Liver (tissue), 8 donors: ENCODE measurements at regions not wholly inside any gene's neighbourhood (a gene's known extent, or its start where the extent isn't known, plus 50 kb on each side); places are given as distances from the start of the nearest gene placed in this dataset.

Experiments
- DNase-seq: peaks from one replicate; pipeline ENCODE4 v3.0.0-alpha.2; 2017; ENCODE audit warnings: low spot score
- H3K27ac ChIP-seq, 2 donors: one replicate each; pipeline ENCODE4 v1.7.0; 2013; ENCODE audit warnings: inconsistent platforms in 2 of 2, low read length in 2 of 2, control low read depth in 1 of 2, low read depth in 1 of 2, mild to moderate bottlenecking in 1 of 2
- H3K27me3 ChIP-seq, 4 donors: one replicate each; pipeline versions ENCODE4 v1.6.1 to v1.7.0; 2013; ENCODE audit warnings: low read length in 3 of 4, inconsistent platforms in 1 of 4, mild to moderate bottlenecking in 1 of 4, moderate library complexity in 1 of 4; ENCODE audit not compliant: control insufficient read depth in 4 of 4, insufficient read depth in 4 of 4
- H3K36me3 ChIP-seq, 4 donors: one replicate each; pipeline versions ENCODE4 v1.6.1 to v1.7.0; 2013; ENCODE audit warnings: low read length in 3 of 4, mild to moderate bottlenecking in 3 of 4, low read depth in 1 of 4, moderate library complexity in 1 of 4; ENCODE audit not compliant: control insufficient read depth in 4 of 4, insufficient read depth in 3 of 4
- H3K4me1 ChIP-seq, 4 donors: one replicate each; pipeline versions ENCODE4 v1.6.1 to v1.7.0; 2013; ENCODE audit warnings: low read length in 3 of 4, mild to moderate bottlenecking in 3 of 4, moderate library complexity in 1 of 4; ENCODE audit not compliant: control insufficient read depth in 4 of 4, insufficient read depth in 4 of 4
- H3K4me3 ChIP-seq, 3 donors: one replicate each; pipeline versions ENCODE4 v1.6.1 to v1.7.0; 2013; ENCODE audit warnings: low read length in 3 of 3, control low read depth in 1 of 3, low read depth in 1 of 3, mild to moderate bottlenecking in 1 of 3
- H3K9ac ChIP-seq, 2 donors: one replicate each; pipeline ENCODE4 v1.7.0; 2013; ENCODE audit warnings: low read length in 2 of 2, mild to moderate bottlenecking in 2 of 2, moderate library complexity in 2 of 2, control low read depth in 1 of 2, low read depth in 1 of 2
- H3K9me3 ChIP-seq, 4 donors: one replicate each; pipeline versions ENCODE4 v1.6.1 to v1.7.0; 2013; ENCODE audit warnings: low read length in 3 of 4; ENCODE audit not compliant: control insufficient read depth in 4 of 4
- ATF3 ChIP-seq: IDR thresholded peaks from 2 replicates; pipeline ENCODE4 v1.6.1; 2016; ENCODE audit warnings: antibody characterized with exemption
- CTCF ChIP-seq: fragments of 150-350 bp; IDR thresholded peaks from 2 replicates; pipeline ENCODE4 v1.5.1; 2017; ENCODE audit warnings: improper control_type of control experiment, low read depth, low read length; ENCODE audit not compliant: missing input control
- EGR1 ChIP-seq, 2 donors: IDR thresholded peaks; 2 replicates each; pipeline ENCODE4 v1.6.1; 2016 to 2018; ENCODE audit warnings: antibody characterized with exemption in 2 of 2, low read depth in 2 of 2
- FOXA1 ChIP-seq: IDR thresholded peaks from 2 replicates; pipeline ENCODE4 v1.6.1; 2016; ENCODE audit warnings: antibody characterized with exemption
- GABPA ChIP-seq, 2 donors: IDR thresholded peaks in 1 of 2; conservative IDR thresholded peaks in 1 of 2; 2 replicates each; pipeline ENCODE4 v1.6.1; 2016; ENCODE audit warnings: antibody characterized with exemption in 2 of 2, mild to moderate bottlenecking in 1 of 2, moderate library complexity in 1 of 2
- HNF4A ChIP-seq, 2 donors: conservative IDR thresholded peaks; 2 replicates each; pipeline ENCODE4 v1.6.1; 2016; ENCODE audit warnings: antibody characterized with exemption in 2 of 2, mild to moderate bottlenecking in 2 of 2
- HNF4G ChIP-seq: IDR thresholded peaks from 2 replicates; pipeline ENCODE4 v1.6.1; 2016; ENCODE audit warnings: antibody characterized with exemption
- JUND ChIP-seq, 2 donors: IDR thresholded peaks; 2 replicates each; pipeline ENCODE4 v1.6.1; 2016; ENCODE audit warnings: antibody characterized with exemption in 2 of 2
- MAX ChIP-seq: IDR thresholded peaks from 2 replicates; pipeline ENCODE4 v1.6.1; 2016; ENCODE audit warnings: antibody characterized with exemption
- NR2F2 ChIP-seq: IDR thresholded peaks from 2 replicates; pipeline ENCODE4 v1.6.1; 2016; ENCODE audit warnings: antibody characterized with exemption
- RAD21 ChIP-seq, 2 donors: IDR thresholded peaks; 2 replicates each; pipeline ENCODE4 v1.6.1; 2016; ENCODE audit warnings: antibody characterized with exemption in 2 of 2, mild to moderate bottlenecking in 2 of 2
- SP1 ChIP-seq: IDR thresholded peaks from 2 replicates; pipeline ENCODE4 v1.6.1; 2018; ENCODE audit warnings: antibody characterized with exemption, mild to moderate bottlenecking
- ZBTB33 ChIP-seq: IDR thresholded peaks from 2 replicates; pipeline ENCODE4 v1.6.1; 2016; ENCODE audit warnings: antibody characterized with exemption
- WGBS: extraction: QIAGEN DNeasy Blood & Tissue Kit; methylation state at CpG from one replicate; pipeline ENCODE4 v1.1.7; 2013; 5-methylcytosine and 5-hydroxymethylcytosine counted together
- donor health status: healthy.
- donor health status: healthy.
- donor health status: healthy.
- donor health status: healthy.
- donor health status: healthy.

- no peaks in the 10 kb centered on the region for H3K4me1 ChIP-seq
- DNase-seq: no peak
These were observed 361.9 kb upstream of the EYS start for GRCh38 chr6:66068907-66069306.

GRCh38 chr6:66068033-66068432, 361.0 kb upstream of the EYS start:
- Histone ChIP-seq H3K9ac (no peak overlapping the region), H3K36me3 (no peaks in the 10 kb centered on the region), H3K27ac (no peak overlapping the region), H3K4me3 (no peak overlapping the region), H3K9me3 (no peaks in the 10 kb centered on the region), H3K4me1 (no peaks in the 10 kb centered on the region), H3K27me3 (no peaks in the 10 kb centered on the region)
- no peak for TF ChIP-seq ATF3
- TF ChIP-seq EGR1 (IDR thresholded peaks at IDR 0.05; ENCODE audit: low read depth in 2 of 2): no peak
- TF ChIP-seq RAD21 (IDR thresholded peaks at IDR 0.05): no peak
- no peak for TF ChIP-seq HNF4G
- TF ChIP-seq CTCF: no peak
- TF ChIP-seq SP1: no peak
- no peak for TF ChIP-seq JUND (IDR thresholded peaks at IDR 0.05)
- DNase-seq: no peak

More at GRCh38 chr6:66068907-66069306, 361.9 kb upstream of the EYS start:
- TF ChIP-seq ATF3 (no peak), SP1 (no peak), MAX (no peak), GABPA (IDR thresholded peaks at IDR 0.05 in 1 of 2, conservative IDR thresholded peaks at IDR 0.05 in 1 of 2) (no peak), EGR1 (IDR thresholded peaks at IDR 0.05; ENCODE audit: low read depth in 2 of 2) (no peak), HNF4G (no peak), FOXA1 (no peak), CTCF (no peak), HNF4A (conservative IDR thresholded peaks at IDR 0.05) (no peak), NR2F2 (no peak), RAD21 (IDR thresholded peaks at IDR 0.05) (no peak)
- no peaks in the 10 kb centered on the region for H3K27me3 ChIP-seq
- no peak overlapping the region for H3K9ac ChIP-seq
- no peaks in the 10 kb centered on the region for H3K9me3 ChIP-seq
- no peak overlapping the region for H3K4me3 ChIP-seq
- H3K27ac ChIP-seq: no peak overlapping the region
- no peaks in the 10 kb centered on the region for H3K36me3 ChIP-seq

GRCh38 chr6:66065313-66065712, 358.3 kb upstream of the EYS start:
- no peak for DNase-seq
- H3K36me3 ChIP-seq: no peaks in the 10 kb centered on the region
- WGBS: 59% methylated on average over 1 of the region's 1 CpG

More at GRCh38 chr6:66065313-66065712, 358.3 kb upstream of the EYS start:
- Histone ChIP-seq H3K9me3 (no peaks in the 10 kb centered on the region), H3K27ac (no peak overlapping the region), H3K27me3 (no peaks in the 10 kb centered on the region), H3K4me1 (no peaks in the 10 kb centered on the region), H3K9ac (no peak overlapping the region), H3K4me3 (no peak overlapping the region)
- TF ChIP-seq GABPA (IDR thresholded peaks at IDR 0.05 in 1 of 2, conservative IDR thresholded peaks at IDR 0.05 in 1 of 2): no peak
- TF ChIP-seq NR2F2: no peak
- TF ChIP-seq CTCF: no peak
- no peak for TF ChIP-seq JUND (IDR thresholded peaks at IDR 0.05)
- no peak for TF ChIP-seq MAX
- TF ChIP-seq ZBTB33: no peak
- no peak for TF ChIP-seq EGR1 (IDR thresholded peaks at IDR 0.05; ENCODE audit: low read depth in 2 of 2)
- TF ChIP-seq FOXA1: no peak
- TF ChIP-seq SP1: no peak
